GM12872 (cell line): ENCODE measurements at regions not wholly inside any gene's neighbourhood (a gene's known extent, or its start where the extent isn't known, plus 50 kb on each side); places are given as distances from the start of the nearest gene placed in this dataset.
A peak's percentile ranks its signal among the peaks of the same experiment; 100 is the strongest.

Experiments used
- CTCF ChIP-seq: IDR thresholded peaks from 3 replicates; pipeline ENCODE4 v1.5.1; 2011; ENCODE audit warnings: low read depth, mild to moderate bottlenecking, low read length, moderate library complexity; ENCODE audit not compliant: insufficient read depth

DNA sequence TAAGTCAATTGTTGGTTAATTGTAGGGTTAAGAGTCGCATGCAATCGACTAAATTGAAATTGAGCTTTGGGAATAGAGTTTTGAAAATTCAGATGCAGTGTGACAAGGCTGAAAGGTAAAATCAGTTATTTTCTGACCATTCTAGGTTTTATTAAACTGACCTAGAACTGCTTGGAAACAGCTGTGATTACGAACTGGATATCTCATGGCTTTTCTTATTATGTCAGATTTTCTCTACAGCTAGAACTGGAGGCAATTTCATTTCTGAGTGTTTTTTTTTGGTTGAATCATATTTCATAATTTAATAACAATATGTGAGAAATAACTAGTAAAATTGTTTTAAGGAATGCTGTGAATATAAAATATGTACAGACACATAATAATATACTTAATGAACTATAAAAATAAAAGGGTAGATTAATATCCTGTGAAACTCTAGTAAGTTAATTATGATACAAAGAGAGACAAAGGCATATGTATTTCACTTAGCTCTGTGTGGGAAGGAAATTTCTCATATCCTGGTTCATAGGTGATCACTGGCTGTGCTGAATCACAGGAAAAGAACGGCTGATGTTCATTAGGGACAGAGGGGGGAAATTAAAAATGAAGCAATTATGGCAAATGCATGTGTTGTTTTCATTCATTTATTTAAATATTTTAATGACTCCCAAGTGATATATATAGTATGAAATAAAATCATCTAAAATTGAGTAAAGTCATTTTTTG, 403.2 kb downstream of the ZIC1 start:
- no peak for TF ChIP-seq CTCF

DNA sequence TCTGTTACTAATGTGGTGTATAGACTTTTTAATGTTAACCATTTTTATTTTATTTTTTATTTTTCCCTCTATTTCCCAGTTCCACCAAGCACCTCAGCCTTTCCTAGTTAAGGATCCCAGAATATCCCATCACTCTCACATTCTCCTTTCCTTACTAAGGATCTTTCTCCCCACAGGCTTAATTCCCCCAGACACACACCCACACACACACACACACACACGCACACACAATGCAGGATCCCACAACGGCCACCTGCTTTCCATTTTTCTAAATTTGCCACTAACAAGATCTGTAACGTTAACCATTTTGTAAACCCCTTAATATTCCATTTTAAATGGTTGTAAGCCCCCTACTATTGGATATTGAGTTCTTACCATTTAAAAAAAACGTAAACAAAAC, 404.1 kb downstream of the ZIC1 start:
- TF ChIP-seq CTCF, result no peak

DNA sequence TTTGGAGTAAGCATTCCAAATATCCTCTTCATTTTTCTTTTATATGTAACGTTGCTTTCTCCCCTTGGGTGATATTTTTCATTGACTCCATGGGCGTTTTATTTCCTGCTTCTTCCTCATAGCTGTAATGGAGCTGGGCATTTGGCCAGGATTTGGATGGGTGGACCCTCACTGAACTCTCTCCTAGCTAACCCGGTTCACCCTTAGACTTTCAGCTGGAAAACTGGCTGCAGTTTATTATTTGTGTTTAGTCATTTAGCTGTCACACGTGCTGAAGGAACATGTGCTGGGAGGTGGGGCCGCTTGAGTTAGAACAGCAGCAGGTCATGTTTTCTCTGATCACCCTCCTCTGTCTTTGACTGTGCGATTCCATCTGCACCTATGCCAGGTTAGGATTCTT, 407.6 kb downstream of the ZIC1 start:
- no peak for TF ChIP-seq CTCF

DNA sequence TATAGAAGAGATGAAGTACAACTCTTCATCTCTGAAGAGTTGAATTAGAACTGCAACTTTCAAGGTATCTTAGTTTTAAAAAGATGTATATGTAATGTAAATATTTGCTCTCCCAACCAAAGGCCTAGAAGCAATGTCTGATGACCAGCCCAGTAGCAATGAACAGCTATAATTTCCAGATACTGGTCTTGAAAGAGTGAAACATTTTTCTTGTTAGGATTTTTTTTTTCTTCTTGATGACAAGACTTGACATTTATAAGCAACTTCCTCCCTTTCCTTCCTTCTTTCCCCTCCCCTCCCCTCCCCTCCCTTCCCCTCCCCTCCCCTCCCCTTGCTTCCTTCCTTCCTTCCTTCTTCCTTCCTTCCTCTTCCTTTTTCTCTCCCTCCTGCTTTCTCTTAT, 423.4 kb downstream of the ZIC1 start:
- TF ChIP-seq CTCF, result no peak

- TF ChIP-seq CTCF, result no peak
Measured at GRCh38 chr3:147836330-147836729, 427.2 kb downstream of the ZIC1 start.

DNA sequence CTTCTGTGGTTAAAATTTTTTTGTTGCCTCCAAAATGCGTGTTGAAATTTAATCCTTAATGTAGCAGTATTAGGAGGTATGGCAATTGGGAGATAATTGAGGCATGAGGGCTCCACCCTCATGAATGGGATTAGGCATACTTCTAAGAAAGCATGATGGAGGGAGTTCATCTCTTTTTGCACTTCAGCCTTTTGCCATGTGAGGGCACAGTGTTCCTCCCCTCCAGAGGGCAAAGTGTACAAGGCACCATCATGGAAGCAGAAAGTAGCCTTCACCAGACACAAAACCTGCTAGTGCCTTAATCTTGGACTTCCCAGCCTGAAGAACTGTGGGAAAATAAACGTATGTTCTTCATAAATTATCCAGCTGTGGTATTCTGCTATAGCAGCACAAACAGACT, 429.5 kb downstream of the ZIC1 start:
- peak; percentile 54 for TF ChIP-seq CTCF

- TF ChIP-seq CTCF, result no peak
Measured at GRCh38 chr3:147843331-147843730, 434.2 kb downstream of the ZIC1 start.
